Putamen (tissue), 1 donor: ENCODE measurements at regions not wholly inside any gene's neighbourhood (a gene's known extent, or its start where the extent isn't known, plus 50 kb on each side); places are given as distances from the start of the nearest gene placed in this dataset.

ENCODE experiments used
- DNase-seq: peaks from one replicate; pipeline ENCODE4 v3.0.0-alpha.2; 2016; ENCODE audit warnings: low spot score

GRCh38 chr4:124219389-124219788 is 493.1 kb downstream of the ANKRD50 start:
- DNase-seq, result no peak

DNA sequence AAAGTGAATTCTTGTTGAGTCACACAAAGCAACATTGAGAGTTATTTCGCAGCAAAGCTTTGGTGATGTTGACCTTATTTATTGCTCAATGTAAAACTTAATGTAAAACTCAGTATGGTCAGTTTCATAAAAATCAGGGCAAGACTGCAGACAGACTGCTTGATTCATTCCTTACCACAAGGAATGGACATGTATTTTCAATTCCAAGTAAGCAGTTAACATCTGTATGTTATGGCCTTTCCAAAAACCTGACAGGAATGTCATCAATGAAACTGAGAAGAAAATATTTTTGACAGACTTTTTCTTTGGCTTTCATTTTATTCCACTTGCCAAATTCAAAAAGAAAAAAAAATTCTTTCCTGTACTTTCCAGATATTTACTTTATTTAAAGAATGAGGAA is 488.3 kb downstream of the ANKRD50 start:
- DNase-seq, result no peak

DNA sequence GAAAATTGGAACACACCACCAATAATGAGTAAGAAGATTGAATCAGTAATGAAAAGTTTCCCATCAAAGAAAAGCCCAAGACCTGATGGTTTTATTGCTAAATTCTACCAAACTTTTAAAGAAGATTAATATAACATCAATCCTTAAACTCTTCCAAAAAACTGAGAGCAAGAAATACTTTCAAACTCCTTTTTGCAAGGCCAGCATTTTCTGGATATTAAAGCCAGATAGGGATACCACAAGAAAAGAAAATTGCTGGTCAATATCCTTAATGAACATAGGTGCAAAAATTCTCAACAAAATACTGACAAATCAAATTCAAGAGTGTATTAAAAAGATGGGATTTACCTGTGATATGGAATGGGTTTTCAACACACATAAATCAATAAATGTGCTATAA is 484.6 kb downstream of the ANKRD50 start:
- no peak for DNase-seq

GRCh38 chr4:124230268-124230667 is 482.3 kb downstream of the ANKRD50 start:
- DNase-seq, result no peak

- no peak for DNase-seq
Measured at GRCh38 chr4:124234771-124235170, 477.8 kb downstream of the ANKRD50 start.

- no peak for DNase-seq
Measured at GRCh38 chr4:124243671-124244366, 468.7 kb downstream of the ANKRD50 start.

GRCh38 chr4:124253080-124253479 is 459.5 kb downstream of the ANKRD50 start:
- no peak for DNase-seq

- peak; percentile 68 for DNase-seq
Measured at GRCh38 chr4:124262211-124263179, 450.0 kb downstream of the ANKRD50 start.

- DNase-seq, result no peak
Measured at GRCh38 chr4:124265701-124266100, 446.8 kb downstream of the ANKRD50 start.

DNA sequence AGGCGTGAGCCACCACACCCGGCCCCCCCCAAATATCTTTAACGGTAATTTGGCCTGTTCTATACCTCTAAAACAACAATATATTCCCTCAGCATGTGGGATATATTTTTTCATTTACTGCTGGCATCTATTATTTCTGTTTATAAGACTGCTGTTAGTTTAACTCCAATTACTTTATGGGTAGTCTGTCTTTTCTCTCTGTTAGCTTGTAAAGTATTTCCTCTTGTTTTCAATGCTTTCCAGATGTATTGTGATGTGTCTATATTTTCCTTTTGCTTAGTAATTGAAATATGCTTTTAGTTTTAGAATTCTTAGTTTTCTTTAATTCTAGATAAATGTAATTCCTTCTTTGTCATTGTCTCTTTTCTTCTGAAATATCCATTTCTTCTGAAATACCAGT is 445.8 kb downstream of the ANKRD50 start:
- DNase-seq, result no peak

- DNase-seq, result no peak
Measured at GRCh38 chr4:124276461-124276860, 436.1 kb downstream of the ANKRD50 start.

DNA sequence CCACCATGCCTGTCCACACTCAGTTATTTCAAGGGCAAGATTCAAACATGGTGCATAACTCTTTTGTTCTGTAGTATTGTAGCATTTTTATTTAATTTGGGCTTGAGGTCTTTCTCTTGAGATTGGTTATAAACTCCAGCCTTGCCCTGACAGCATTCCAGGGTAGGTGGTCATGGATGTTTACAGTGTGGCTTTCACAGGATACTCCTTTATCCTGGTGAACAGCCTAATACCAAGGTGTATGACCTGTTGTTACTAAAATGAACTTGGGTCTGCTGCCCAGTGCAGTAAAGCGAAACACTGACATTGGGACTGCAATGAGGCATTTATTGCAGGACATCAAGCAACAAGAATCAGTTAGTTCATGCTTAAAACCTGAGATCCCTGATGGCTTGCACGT is 434.8 kb downstream of the ANKRD50 start:
- no peak for DNase-seq

- no peak for DNase-seq
Measured at GRCh38 chr4:124278477-124278876, 434.1 kb downstream of the ANKRD50 start.

- no peak for DNase-seq
Measured at GRCh38 chr4:124279741-124280140, 432.8 kb downstream of the ANKRD50 start.

DNA sequence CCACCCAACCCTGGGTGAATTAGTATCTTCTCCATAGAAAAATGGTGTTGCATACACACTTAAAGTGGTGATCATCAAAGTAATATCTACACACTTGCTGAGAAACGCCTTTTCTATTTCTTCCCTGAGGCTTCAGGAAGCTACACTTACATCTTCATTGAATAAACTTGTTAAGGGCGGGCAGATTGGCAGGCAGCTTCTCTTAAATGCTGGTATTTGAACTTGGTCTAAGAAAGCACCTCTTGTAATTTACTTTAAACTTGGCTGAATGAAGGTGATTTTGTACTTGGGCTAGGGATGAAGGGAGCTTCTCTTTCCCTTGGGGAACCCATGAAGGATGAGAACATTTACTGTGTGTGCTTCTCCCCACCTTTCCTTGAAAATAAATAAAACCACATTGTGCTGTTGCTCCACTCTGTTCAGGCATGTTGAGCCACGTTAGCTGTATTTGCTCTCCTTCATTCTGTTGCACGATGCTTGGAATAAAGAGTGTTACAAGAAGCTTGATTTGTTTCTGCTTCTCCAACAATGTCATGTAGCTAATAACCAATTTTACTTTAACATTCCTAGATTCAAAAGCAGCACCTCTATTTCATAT is 430.1 kb downstream of the ANKRD50 start:
- DNase-seq, result no peak

GRCh38 chr4:124288706-124289486 is 423.6 kb downstream of the ANKRD50 start:
- no peak for DNase-seq

DNA sequence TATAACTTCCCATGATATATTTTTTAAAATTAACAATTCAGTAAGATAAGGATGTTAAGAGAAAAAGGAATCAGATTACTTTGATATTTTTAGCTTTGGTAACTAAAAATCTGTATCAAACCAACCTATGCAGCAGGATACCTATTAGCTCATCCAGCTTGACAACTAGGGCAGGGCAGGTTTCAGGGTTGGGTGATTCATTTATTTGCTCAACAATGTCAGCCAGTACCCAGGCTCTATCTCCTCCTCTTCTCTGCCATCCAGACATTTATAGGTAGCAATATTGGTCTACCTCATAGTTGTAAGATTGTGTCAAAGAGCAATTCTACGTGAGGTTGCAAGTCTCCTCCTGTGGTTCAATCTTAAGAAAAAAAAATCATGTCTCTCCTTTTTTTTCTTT is 421.9 kb downstream of the ANKRD50 start:
- no peak for DNase-seq

DNA sequence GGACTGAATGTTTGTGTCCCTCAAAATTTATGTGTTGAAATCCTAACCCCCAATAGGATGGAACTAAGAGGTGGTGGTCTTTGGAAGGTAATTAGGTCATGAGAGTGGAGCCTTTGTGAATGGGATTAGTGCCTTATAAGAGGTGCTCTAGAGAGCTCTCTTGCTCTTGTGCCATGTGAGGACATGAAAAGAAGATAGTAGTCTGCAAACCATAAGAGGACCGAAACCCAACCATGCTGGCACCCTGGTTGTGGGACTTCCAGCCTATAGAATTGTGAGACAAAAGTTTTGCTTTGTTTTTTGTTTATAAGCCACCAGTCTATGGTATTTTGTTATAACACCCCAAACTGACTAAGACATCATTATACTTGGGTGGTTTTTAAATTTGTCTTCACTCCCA is 417.1 kb downstream of the ANKRD50 start:
- no peak for DNase-seq

GRCh38 chr4:124304941-124305340 is 407.6 kb downstream of the ANKRD50 start:
- DNase-seq, result no peak

DNA sequence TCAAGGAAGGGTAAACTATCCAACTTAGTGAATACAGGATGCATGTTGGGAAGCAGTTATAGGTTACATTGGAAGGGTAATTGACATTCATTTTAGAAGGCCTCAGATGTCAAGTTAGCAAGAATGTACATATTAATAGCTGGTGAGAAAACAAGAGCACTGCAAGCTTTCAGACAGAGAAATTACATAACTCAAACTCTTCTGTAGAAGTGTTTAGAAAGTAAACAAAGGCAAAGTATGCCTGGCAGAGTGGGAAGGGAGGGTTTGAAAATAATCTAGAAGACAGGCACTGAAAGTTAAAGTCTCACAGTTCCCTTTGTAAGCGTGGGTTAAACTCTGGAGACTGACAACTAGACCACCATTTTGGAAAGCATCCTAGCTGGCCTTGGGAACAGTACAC is 406.2 kb downstream of the ANKRD50 start:
- DNase-seq, result no peak

DNA sequence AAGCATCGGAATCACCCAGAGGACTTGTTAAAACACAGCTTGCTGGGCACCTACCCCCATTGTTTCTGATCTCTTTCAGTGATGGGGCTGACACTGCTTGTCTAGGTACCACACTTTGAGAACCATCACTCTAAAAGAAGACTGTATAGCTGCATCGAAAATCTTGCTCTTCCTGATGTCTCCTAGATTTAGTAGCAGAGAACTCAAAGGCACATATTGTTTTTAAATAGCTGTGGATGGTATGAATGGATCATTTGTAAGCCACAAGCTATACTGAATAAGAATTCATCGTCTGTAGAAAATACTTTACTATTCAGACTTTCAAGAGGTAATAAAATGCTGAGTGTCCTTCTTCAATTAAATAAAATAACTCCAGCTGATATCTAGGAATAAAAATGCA is 405.4 kb downstream of the ANKRD50 start:
- no peak for DNase-seq

- DNase-seq, result no peak
Measured at GRCh38 chr4:124318292-124318691, 394.2 kb downstream of the ANKRD50 start.
